HG02943 (cell line): ENCODE measurements at regions not wholly inside any gene's neighbourhood (a gene's known extent, or its start where the extent isn't known, plus 50 kb on each side); places are given as distances from the start of the nearest gene placed in this dataset.
"Not testable (repeated sequence)": the region's sequence is repeated elsewhere in the genome, so short reads cannot be mapped to it uniquely, and the experiment has no call there.

ENCODE experiments used
- ATAC-seq: cut with Tn5 transposase; IDR thresholded peaks from one replicate; pipeline ENCODE4 v1.9.1; 2021; ENCODE audit warnings: mild to moderate bottlenecking, low read depth, moderate library complexity; ENCODE audit not compliant: unreplicated experiment

GRCh38 chr6:155778336-155778735, 322.7 kb upstream of the NOX3 start:
- ATAC-seq = no peak

- no peak for ATAC-seq
Measured at GRCh38 chr6:155771822-155772221, 316.2 kb upstream of the NOX3 start.

- no peak for ATAC-seq
Measured at GRCh38 chr6:155770856-155771255, 315.2 kb upstream of the NOX3 start.

- ATAC-seq = no peak
Measured at GRCh38 chr6:155770313-155770712, 314.7 kb upstream of the NOX3 start.

GRCh38 chr6:155765275-155766194, 309.9 kb upstream of the NOX3 start:
- ATAC-seq = no peak

- no peak for ATAC-seq
Measured at GRCh38 chr6:155762649-155763048, 307.0 kb upstream of the NOX3 start.

- ATAC-seq = no peak
Measured at GRCh38 chr6:155755452-155755851, 299.8 kb upstream of the NOX3 start.

GRCh38 chr6:155748778-155749177, 293.1 kb upstream of the NOX3 start:
- ATAC-seq = not testable (repeated sequence)

- no peak for ATAC-seq
Measured at GRCh38 chr6:155747491-155747890, 291.9 kb upstream of the NOX3 start.

- ATAC-seq = no peak
Measured at GRCh38 chr6:155740781-155741399, 285.3 kb upstream of the NOX3 start.

GRCh38 chr6:155738602-155739105, 283.0 kb upstream of the NOX3 start:
- no peak for ATAC-seq

GRCh38 chr6:155717374-155717773, 261.7 kb upstream of the NOX3 start:
- ATAC-seq = no peak

GRCh38 chr6:155710704-155711103, 255.1 kb upstream of the NOX3 start:
- no peak for ATAC-seq

- ATAC-seq = no peak
Measured at GRCh38 chr6:155709262-155709661, 253.6 kb upstream of the NOX3 start.

GRCh38 chr6:155708100-155708499, 252.5 kb upstream of the NOX3 start:
- ATAC-seq = no peak

GRCh38 chr6:155706806-155707205, 251.2 kb upstream of the NOX3 start:
- no peak for ATAC-seq

- no peak for ATAC-seq
Measured at GRCh38 chr6:155706341-155706740, 250.7 kb upstream of the NOX3 start.

- ATAC-seq = no peak
Measured at GRCh38 chr6:155701342-155701741, 245.7 kb upstream of the NOX3 start.

GRCh38 chr6:155695495-155695894, 239.9 kb upstream of the NOX3 start:
- no peak for ATAC-seq

- no peak for ATAC-seq
Measured at GRCh38 chr6:155694419-155694790, 238.8 kb upstream of the NOX3 start.

- no peak for ATAC-seq
Measured at GRCh38 chr6:155693573-155694418, 238.2 kb upstream of the NOX3 start.
